ENCODE measurements at regions not wholly inside any gene's neighbourhood (a gene's known extent, or its start where the extent isn't known, plus 50 kb on each side); places are given as distances from the start of the nearest gene placed in this dataset.

DNA sequence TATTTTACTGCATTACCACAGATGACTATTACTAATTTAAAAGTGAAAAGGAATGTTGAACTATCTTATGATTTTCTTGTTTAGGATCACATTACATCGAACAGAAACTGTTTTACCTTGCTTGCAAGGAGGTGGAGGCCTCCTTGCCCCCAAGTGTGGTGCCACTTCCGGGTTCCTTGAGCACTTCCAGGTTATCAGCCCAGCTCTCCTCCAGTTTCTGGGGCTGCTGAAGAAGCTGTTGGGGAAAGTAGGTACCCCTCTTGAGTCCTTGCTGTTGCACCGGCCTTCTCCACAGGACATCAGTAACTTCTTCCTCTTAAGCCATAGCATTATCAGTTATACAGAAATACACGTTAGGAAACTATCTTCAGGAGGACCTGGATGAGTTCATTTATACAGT lies 278.2 kb downstream of the DMRT2 start:
- TF ChIP-seq SRF (IDR thresholded peaks at IDR 0.05; ENCODE audit: low read depth) (no peak), YY1 (IDR thresholded peaks at IDR 0.05; ENCODE audit: extremely low read depth, insufficient replicate concordance, low read depth, low read length) (no peak), CTCF (IDR thresholded peaks at IDR 0.05 in 2 of 3, conservative IDR thresholded peaks at IDR 0.05 in 1 of 3; ENCODE audit: borderline replicate concordance in 1 of 3, insufficient read depth in 1 of 3, low read depth in 2 of 3, low read length in 2 of 3) (no peak), CEBPB (IDR thresholded peaks at IDR 0.05; ENCODE audit: low read depth) (no peak)

Data from HCT116 (cell line).